ENCODE measurements at regions not wholly inside any gene's neighbourhood (a gene's known extent, or its start where the extent isn't known, plus 50 kb on each side); places are given as distances from the start of the nearest gene placed in this dataset.

DNA sequence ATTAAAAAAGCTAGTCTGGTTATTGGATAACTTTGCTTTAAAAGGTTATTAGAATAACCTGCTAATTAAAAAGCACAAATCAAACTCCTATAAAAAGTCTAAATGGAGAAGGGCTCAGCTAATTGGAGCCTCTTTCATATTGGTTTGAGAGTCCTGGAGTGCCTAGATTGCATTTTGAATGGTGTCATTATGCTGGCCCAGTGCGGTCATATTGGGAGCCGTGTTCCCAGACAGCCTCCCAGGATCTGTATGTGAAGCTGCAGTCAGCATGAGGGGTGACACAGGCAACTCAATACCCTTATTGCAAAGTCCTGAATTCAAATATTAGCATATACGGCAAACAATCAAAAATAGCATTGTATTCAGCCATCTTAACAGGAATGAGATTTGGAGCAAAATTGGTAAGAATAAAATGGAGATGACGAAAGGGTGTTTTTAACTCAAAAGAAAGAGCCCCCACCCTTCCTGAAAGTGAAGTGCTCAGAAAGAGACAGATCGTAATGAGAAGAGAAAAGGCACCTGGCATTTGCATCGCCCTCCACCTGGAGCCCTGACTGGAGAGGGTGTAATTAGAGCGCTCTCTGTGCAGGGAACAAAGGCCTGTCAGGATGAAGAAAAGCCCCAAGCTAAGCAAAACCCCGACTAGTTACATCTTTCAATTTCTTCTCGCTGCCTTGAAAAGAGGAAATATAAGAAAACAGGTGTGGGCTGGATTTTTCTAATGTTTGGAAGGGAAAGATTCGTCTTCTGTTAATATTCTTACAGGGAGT, 621.0 kb upstream of the ADAMTS16 start:
- no peak for DNase-seq (ENCODE audit: low spot score)

DNA sequence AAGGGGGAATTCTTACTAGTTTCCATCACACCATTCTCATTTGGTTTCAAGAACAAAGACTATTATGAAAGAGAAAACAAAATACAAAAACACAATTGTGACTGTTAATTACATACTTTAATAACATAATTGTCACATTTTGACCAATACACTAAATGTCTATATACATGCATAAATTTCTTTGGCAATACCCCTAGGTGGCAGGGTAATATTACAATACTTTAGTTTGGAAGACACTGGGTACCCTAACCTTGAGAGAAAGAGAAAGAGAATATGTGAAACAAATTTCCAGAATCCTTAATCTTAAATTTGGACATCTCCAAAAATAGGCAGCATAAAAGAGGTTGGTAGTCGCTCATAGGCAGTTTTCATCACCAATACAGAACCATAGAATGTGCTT, 619.6 kb upstream of the ADAMTS16 start:
- no peak for DNase-seq (ENCODE audit: low spot score)

DNA sequence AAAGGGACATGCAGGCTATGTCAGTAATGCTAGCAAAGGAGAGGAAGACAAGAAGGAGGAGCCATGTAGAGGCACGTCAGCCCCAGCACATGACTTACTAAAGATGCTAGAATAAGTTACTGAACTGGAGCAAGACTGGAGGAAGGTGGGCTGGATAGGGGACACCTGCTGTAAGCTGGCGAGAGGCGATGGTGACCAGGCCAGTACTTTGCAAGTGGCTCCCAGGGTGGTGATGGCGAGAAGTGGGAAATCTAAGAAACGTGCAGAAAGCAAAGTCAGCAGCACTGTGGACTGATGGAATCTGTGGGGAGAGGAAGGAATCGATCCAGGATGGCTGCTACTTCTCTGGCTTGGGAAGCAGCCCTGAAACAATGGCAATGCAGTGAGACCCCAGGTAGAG, 617.1 kb upstream of the ADAMTS16 start:
- DNase-seq (ENCODE audit: low spot score): no peak

DNA sequence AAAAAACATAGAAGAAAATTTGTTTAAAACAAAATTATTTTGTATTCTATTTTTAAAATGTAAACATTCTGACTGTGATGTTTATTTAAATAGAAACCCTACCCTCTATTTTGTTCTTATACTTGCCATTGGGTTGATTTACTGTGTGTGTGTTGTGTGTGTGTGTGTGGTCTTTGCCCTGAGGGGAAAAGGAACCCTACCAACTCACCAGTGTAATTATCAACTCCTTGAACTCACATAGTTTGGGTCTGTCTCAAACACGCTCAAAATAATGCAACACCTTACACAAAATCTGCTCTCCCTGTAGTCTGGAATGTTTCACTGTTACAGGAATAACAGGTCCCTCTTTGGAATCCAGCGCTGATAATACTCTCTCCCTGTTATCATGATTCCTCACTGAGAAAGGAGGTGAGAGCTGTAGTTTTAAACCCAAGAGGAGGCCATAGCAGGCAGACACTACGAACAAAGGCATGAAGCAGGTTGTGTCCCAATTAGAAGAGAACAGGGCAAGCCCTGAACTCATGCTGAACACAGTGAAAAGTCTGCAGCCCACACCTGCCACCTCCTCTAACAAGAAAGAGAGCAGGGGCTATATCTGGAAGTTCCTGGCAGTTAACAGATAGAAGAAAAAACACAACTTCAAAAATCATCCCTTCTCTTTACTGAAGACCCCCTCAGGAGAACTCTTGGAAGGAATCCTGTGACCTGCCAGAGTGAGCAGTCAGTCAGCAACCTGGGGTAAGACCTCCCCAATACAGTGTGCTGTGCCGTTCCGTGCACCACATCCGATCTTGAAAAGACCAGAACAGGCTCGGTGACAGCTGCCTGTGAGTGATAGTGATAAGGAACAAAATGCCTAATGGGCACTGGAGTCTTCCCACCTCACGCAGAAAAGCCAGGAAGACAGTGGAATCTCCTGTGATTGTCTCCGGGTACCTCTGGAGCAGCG, 608.1 kb upstream of the ADAMTS16 start:
- DNase-seq (ENCODE audit: low spot score): no peak

DNA sequence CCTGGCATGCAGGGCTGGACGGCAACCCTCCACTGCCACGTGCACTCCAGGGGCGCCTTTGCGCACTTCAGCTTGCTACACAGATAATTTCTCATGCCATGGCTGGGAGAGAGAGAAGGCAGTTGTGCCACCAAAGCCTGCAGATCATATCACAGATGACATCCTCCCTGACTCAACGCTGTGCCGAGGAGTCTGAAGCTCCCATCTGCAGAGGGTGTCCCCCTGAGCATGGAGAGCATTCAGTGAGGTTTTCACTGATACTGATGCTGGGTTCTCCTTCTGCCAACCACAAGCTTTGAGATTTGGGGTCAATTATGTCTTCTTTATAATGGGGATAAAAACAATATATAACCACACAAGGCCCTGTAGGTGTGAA, 607.4 kb upstream of the ADAMTS16 start:
- DNase-seq (ENCODE audit: low spot score): no peak

DNA sequence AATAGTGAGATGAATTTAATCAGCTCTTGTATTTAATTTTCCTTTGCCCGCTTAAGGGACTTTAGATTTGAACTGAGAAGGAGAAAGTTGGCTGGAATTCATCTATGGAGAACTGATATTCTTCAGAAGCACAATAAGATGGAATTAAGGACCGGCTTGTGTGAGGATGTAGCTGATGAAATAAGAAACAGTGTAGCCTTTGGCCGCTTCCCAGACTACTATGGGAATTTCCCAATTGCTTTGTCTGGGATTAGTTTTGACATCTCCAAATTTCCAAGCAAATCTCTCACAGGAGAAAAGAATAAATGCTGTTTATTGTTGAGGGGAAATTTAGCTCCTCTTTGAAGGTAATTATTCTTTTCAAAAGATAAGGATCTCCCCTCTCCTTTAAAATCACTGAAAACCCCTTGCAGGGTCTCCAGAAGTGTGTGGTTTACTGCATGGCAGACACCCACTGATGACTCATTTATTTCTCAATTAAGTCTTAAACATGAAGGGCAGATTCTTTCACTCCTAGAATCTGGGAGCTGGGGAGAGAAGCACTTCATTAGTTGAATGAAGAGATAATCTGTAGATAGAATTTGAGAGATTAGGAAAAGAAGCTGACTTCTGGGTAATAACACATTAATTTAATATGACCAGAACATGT, 606.5 kb upstream of the ADAMTS16 start:
- no peak for DNase-seq (ENCODE audit: low spot score)

DNA sequence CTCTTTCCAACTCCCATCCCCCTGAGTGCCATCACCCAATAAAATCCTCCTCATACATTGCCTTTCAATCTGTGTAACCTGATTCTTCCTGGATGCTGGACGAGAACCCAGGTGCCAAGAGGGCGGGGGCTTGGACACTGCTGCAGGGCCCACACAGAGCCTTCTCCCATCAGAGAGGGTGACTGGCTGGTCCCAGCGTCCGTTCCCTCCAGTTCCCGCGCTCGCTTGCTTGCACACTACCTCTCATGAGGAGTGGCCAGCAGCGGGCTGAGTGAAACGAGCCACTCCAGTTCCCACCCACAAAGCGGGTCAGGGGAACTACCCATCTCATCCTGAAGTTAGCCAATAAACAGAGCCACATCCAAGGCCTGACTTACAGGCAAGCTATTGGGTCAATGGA, 602.6 kb upstream of the ADAMTS16 start:
- no peak for DNase-seq (ENCODE audit: low spot score)

DNA sequence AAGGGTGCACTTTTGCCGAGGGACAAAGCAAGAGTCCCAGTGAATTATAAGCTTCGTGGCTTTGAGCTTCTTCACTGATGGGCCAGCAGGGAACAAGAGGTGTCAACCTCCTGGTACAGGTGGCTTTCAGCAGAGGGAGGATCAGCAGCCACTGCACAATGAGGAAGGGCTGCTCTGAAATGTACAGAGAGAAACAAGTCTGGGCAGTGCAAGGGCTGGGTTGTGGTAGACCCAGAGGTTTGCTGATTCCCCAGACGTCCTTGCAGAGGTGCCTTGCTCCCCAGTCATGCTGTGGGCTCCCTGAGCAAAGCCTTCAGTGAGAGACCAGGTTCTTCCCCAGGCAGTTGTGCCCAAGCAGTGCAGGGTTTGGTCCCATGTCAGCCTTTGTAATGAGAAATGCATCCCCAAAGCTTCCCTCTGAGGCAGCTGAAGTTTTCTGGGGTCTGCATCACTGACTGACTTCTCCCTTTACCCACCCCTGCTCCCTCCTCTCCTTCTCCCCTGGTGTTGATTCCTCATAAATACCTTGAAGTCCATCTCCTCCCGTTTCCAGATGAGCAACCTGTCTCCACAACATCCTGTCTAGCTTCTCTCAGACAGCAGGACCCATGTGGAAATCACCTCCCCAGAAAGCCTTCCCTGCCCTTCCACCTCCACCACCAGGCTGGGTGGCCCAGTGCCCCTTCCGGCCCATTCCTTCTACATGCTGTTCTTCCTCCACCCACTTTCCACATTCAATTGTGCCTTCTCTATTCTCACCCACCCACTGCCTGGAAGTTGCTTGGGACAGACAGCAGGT, 599.6 kb upstream of the ADAMTS16 start:
- DNase-seq (ENCODE audit: low spot score): no peak

DNA sequence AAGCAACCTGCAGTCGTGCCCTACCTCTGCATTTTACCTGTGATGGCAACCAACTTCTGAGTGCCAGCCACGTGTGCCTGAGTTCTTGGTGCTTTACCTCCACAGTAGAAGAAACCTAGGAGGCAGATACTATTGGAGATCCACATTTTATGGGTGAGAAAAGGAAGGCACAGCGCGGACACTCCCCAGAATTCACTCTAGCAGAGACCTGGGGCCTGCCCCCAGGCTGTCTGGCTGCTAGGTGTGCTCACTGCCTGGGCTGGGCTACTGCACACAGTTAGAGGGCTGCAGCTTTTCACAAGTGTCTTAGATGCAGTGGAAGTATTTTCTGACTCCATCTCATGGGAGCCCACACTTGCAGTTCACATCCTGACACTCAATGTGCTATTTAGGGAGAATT, 598.8 kb upstream of the ADAMTS16 start:
- DNase-seq (ENCODE audit: low spot score): no peak

DNA sequence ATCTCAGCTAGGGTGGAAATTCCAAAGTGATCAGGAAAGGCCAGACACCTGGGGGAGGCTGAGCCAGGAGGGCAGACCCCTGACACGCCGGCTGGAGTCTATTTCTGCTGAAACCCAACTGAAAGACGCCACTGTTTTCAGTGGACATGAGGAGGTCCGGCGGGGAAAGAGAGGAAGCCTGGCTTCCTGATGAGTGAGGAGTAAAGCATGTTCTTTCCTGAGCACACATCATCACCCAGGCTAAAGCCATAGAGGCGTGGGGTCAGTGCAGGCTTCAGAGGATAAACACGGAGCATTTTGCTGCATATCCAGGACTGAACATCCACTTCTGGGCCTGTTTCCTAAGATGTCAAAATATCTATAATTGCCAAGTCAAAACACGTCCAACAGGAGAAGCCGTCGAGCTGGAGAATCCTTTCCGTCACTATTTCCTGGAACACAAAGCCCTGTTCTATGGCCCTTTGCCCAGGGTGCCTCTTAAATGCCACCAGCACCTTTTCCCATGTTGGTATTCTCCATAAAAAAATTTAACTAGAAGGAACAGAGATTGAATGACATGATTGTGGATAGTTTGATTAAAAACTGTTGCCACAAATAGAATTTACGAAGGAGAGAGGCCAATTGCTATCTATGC, 597.9 kb upstream of the ADAMTS16 start:
- DNase-seq (ENCODE audit: low spot score): no peak

DNA sequence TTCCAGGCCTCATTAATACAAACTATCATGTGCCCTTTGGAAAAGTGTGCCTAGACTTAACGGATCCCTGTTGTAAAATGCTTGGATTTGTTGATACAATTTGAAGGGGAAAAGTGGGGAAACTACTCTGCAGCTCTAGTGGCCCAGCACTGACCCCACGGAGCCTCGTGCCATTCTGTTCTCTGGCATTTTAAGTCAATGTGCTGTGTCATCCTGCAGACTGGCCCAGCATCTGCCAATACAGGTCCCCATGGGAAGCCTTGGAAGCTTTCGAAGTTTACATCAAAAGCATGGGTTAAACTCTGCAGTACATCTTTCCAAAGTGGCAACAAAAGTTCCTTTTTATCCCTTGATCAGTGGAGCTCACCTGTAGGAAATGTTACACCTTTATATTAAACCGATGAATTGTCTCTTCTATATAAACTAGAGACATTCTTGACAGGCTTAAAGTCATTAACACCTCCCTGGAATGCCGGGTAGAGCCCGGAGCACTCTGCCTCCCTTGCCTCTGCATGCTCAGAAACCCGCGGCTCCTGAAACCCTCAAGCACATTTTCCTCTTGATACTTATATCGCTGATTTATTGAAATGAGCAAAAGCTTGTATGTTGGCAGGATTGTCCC, 596.0 kb upstream of the ADAMTS16 start:
- DNase-seq (ENCODE audit: low spot score): no peak

DNA sequence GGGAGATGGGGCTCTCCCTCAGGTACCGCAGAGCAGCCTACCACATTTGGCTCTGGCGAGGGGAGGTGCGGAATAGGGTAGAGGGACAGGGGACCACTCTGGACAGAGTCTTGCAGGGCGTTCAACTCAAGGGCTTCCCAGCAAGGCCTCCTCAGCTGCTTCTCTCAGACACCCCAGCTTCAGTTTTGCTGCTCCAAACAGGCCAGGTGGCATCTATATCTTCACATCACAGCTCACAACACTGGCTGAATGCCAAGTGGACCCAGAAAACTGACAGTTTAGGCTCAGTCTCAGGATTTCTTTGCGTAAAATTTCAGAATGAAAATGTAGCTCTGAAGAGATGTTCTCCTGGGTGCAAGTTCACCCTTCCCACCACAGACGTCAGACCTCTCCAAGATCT, 592.6 kb upstream of the ADAMTS16 start:
- DNase-seq (ENCODE audit: low spot score): no peak

DNA sequence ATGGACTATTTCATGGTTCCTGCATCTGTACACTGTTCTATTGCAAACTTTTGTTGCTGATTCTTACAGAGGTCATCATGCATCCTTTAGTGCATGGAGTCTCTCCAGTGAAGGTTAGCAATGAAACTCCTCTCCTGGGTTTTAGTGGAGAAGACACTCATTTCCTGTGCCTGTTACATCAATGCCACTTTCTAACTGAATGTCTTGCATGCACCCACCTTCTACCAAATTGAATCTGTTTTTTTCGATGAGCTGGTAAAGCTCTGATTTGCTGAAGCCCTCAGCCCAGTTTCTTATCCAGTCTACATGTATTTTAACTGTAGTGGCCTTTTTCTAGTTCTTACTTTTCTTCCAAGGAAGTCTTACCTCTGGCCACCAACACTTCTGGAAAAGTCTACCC, 591.8 kb upstream of the ADAMTS16 start:
- DNase-seq (ENCODE audit: low spot score): no peak

DNA sequence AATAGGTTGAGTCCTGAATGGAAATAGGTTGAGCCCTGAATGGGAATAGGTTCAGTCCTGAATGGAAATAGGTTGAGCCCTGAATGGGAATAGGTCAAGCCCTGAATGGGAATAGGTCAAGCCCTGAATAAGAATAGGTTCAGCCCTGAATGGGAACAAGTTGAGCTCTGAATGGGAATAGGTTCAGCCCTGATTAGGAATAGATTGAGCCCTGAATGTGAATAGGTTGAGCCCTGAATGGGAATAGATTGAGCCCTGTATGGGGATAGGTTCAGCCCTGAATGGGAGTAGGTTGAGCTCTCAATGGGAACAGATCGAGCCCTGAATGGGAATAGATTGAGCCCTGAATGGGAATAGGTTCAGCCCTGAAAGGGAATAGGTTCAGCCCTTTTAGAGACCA, 590.8 kb upstream of the ADAMTS16 start:
- no peak for DNase-seq (ENCODE audit: low spot score)

DNA sequence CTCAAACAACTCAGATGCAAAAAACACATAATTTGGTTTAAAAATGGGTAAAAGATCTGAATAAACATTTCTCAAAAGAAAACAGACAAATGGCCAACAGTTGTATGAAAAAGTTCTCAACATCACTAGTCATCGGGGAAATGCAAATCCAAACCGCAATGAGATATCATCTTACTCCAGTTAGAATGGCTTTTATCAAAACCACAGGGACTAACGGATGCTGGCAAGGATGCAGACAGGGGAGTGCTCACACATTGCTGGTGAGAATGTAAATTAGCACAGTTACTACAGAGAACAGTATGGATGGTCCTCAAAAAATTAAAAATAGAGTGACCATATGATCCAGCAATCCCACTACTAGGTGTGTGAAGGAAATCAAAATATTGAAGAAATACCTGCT, 589.1 kb upstream of the ADAMTS16 start:
- no peak for DNase-seq (ENCODE audit: low spot score)

DNA sequence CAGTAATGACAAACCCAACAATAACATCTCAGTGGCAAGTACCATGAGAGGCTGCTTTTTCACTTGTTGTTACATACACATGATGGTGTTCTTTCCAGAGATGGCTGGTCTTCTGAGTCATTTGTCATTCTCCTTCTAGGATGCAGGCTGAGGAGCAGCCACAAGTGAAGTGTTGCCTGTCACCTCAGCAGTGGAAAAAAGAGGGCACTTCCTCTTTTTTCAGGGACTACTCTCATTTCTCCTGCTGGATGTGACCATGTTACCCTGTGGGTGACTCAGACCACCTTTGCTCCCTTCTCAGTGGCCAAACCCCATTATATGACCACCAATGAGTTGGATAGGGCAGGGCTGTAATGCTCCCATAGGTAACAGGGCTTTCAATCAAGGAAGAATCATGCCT, 587.0 kb upstream of the ADAMTS16 start:
- no peak for DNase-seq (ENCODE audit: low spot score)

DNA sequence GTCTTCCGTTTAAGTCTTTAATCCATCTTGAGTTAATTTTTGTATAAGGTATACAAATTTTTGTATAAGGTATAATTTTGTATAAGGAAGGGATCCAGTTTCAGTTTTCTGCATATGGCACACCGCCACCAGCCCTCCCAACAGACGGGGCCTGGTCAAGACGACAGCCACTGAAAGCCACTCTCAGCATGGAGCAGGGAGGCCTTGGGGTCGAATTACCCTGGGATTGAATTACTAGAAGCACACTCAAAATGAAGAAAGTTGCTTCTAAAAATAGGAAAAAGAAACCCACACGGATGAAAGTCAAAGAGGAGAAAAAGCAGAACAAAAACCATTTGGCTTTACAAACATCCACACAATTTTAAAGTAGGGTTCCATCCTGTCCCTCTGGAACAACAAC, 586.2 kb upstream of the ADAMTS16 start:
- no peak for DNase-seq (ENCODE audit: low spot score)

DNA sequence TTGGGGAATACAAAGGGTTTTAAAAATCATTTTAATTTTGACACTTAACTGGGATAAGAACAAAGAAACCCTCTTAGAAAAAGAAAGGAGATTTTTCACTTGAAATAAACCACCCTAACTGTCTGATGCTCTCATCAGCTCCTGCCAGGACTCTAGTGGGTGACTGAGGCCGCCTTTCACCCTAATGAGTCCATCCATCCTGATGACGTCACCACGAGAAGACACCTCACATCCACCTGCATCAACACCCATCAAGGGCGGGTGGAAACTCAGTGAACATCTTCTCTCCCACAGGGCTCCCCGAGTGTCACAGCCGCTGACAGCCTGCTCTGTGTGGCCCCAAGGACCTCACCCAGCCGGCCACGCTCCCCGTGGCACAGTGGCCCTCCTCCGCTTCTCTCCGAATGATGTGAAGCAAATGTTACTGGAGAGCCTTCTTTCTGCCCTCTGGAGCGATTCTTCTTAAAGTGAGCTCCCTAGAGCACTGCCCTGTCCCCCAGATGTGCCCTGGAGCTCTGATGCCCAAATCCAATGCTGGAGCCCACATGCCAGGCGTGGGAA, 584.3 kb upstream of the ADAMTS16 start:
- DNase-seq (ENCODE audit: low spot score): no peak

DNA sequence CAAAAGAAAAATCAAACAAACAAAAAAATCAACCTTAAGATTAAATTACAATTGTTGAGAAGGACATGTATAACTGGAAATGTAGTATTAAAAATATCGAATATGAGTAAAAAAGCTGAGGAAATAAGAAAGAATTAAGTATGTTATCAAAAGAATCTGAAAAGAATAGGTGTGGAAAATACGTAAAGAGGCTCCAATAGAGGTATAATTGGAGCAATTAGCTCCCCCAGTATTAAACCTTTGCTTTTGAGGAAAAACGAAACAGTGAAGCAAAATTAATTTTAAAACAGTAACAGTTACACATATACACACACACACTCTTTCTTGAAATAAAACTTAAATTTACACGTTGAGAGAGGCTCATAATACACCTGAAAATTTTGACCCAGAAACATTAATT, 578.7 kb upstream of the ADAMTS16 start:
- DNase-seq (ENCODE audit: low spot score): no peak

DNA sequence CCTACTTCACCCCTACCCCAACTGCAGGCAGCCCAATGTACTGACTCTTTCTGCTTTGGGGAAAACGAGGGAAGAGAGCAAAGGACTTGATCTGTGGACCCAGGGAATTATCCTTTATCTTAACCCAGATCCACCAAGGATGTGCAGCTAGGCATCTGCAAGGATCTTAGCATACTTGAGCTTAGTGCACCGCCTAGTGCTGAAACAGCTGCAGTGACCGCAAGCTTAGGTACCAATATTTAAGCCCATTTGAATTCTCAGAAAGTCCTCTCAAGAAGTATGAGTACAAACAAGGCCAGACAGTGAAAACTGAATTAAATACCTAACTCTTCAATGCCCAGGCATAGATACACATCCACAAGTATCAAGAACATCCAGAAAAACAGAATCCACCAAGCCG, 576.7 kb upstream of the ADAMTS16 start:
- DNase-seq (ENCODE audit: low spot score): no peak
